ENCODE measurements at regions not wholly inside any gene's neighbourhood (a gene's known extent, or its start where the extent isn't known, plus 50 kb on each side); places are given as distances from the start of the nearest gene placed in this dataset.
"Not testable (repeated sequence)": the region's sequence is repeated elsewhere in the genome, so short reads cannot be mapped to it uniquely, and the experiment has no call there.

GRCh38 chr2:241983571-241984270 lies 114.2 kb downstream of the RTP5 start:
- H3K4me3 ChIP-seq (ENCODE audit: low read depth, low read length): no peak overlapping the region
- TF ChIP-seq POLR2A (IDR thresholded peaks at IDR 0.05; ENCODE audit: extremely low read depth, insufficient read length) (no peak), CTCF (IDR thresholded peaks at IDR 0.05; ENCODE audit: low read depth, low read length) (no peak), MYC (IDR thresholded peaks at IDR 0.05; ENCODE audit: low read depth, low read length) (no peak), MAX (IDR thresholded peaks at IDR 0.05; ENCODE audit: low read depth, low read length) (no peak)
- no peak for DNase-seq (ENCODE audit: low read depth)

- TF ChIP-seq CTCF (IDR thresholded peaks at IDR 0.05; ENCODE audit: low read depth, low read length) (no peak), MAX (IDR thresholded peaks at IDR 0.05; ENCODE audit: low read depth, low read length) (no peak), POLR2A (IDR thresholded peaks at IDR 0.05; ENCODE audit: extremely low read depth, insufficient read length) (no peak), MYC (IDR thresholded peaks at IDR 0.05; ENCODE audit: low read depth, low read length) (no peak)
- no peak overlapping the region for H3K4me3 ChIP-seq (ENCODE audit: low read depth, low read length)
- no peak for DNase-seq (ENCODE audit: low read depth)
These were observed 114.7 kb downstream of the RTP5 start for GRCh38 chr2:241984271-241984655.

- H3K4me3 ChIP-seq (ENCODE audit: low read depth, low read length): no peak overlapping the region
- DNase-seq (ENCODE audit: low read depth): no peak
- no peak for TF ChIP-seq CTCF (IDR thresholded peaks at IDR 0.05; ENCODE audit: low read depth, low read length)
- TF ChIP-seq MAX (IDR thresholded peaks at IDR 0.05; ENCODE audit: low read depth, low read length): no peak
- no peak for TF ChIP-seq POLR2A (IDR thresholded peaks at IDR 0.05; ENCODE audit: extremely low read depth, insufficient read length)
- no peak for TF ChIP-seq MYC (IDR thresholded peaks at IDR 0.05; ENCODE audit: low read depth, low read length)
These were observed 115.1 kb downstream of the RTP5 start for GRCh38 chr2:241984658-241985057.

GRCh38 chr2:241985161-241985985 lies 115.8 kb downstream of the RTP5 start:
- DNase-seq (ENCODE audit: low read depth); H3K4me3 ChIP-seq (ENCODE audit: low read depth, low read length): not testable (repeated sequence)

- no peak for TF ChIP-seq CTCF (IDR thresholded peaks at IDR 0.05; ENCODE audit: low read depth, low read length)
- TF ChIP-seq MYC (IDR thresholded peaks at IDR 0.05; ENCODE audit: low read depth, low read length): no peak
- no peak for TF ChIP-seq POLR2A (IDR thresholded peaks at IDR 0.05; ENCODE audit: extremely low read depth, insufficient read length)
- TF ChIP-seq MAX (IDR thresholded peaks at IDR 0.05; ENCODE audit: low read depth, low read length): no peak
- H3K4me3 ChIP-seq (ENCODE audit: low read depth, low read length): no peak overlapping the region
- DNase-seq (ENCODE audit: low read depth): no peak
These were observed 116.4 kb downstream of the RTP5 start for GRCh38 chr2:241985986-241986329.

GRCh38 chr2:241986836-241987641 lies 117.5 kb downstream of the RTP5 start:
- no peak overlapping the region for H3K4me3 ChIP-seq (ENCODE audit: low read depth, low read length)
- DNase-seq (ENCODE audit: low read depth): no peak
- TF ChIP-seq MYC (IDR thresholded peaks at IDR 0.05; ENCODE audit: low read depth, low read length) (no peak), MAX (IDR thresholded peaks at IDR 0.05; ENCODE audit: low read depth, low read length) (no peak), POLR2A (IDR thresholded peaks at IDR 0.05; ENCODE audit: extremely low read depth, insufficient read length) (no peak), CTCF (IDR thresholded peaks at IDR 0.05; ENCODE audit: low read depth, low read length) (no peak)
